Neural progenitor cell (in vitro differentiated cells): ENCODE measurements at regions not wholly inside any gene's neighbourhood (a gene's known extent, or its start where the extent isn't known, plus 50 kb on each side); places are given as distances from the start of the nearest gene placed in this dataset.

Source experiments
- DNase-seq: peaks from one replicate; pipeline ENCODE4 v3.0.0-alpha.2; 2016; ENCODE audit warnings: low spot score
- H2AFZ ChIP-seq: fragments of 200-600 bp; sonication (generic); replicated peaks from 2 replicates; pipeline ENCODE4 v1.6.1; 2016; ENCODE audit warnings: antibody characterized with exemption
- H3F3A ChIP-seq: fragments of 200-600 bp; sonication (generic); 2 replicates; pipeline ENCODE4 v1.6.1; 2016; ENCODE audit warnings: antibody characterized with exemption, low read depth
- H3K27ac ChIP-seq: fragments of 200-600 bp; sonication (generic); 2 replicates; pipeline ENCODE4 v1.5.1; 2016; ENCODE audit warnings: mild to moderate bottlenecking
- H3K27me3 ChIP-seq: fragments of 200-600 bp; sonication (generic); 2 replicates; pipeline ENCODE4 v1.6.1; 2016; ENCODE audit warnings: mild to moderate bottlenecking, moderate library complexity
- H3K36me3 ChIP-seq: fragments of 200-600 bp; sonication (generic); 2 replicates; pipeline ENCODE4 v1.5.1; 2016
- H3K4me1 ChIP-seq: fragments of 200-600 bp; sonication (generic); 2 replicates; pipeline ENCODE4 v1.6.1; 2016; ENCODE audit warnings: mixed run types
- H3K4me2 ChIP-seq: fragments of 200-600 bp; sonication (generic); 2 replicates; pipeline ENCODE4 v1.6.1; 2016
- H3K4me3 ChIP-seq: fragments of 200-600 bp; sonication (generic); 2 replicates; pipeline ENCODE4 v1.5.1; 2016
- H3K79me2 ChIP-seq: fragments of 200-600 bp; sonication (generic); 2 replicates; pipeline ENCODE4 v1.6.1; 2016; ENCODE audit warnings: low read depth
- H3K9ac ChIP-seq: fragments of 200-600 bp; sonication (generic); 2 replicates; pipeline ENCODE4 v1.6.1; 2016
- H3K9me3 ChIP-seq: fragments of 200-600 bp; sonication (generic); 2 replicates; pipeline ENCODE4 v1.5.1; 2016; ENCODE audit warnings: low read depth
- H4K20me1 ChIP-seq: fragments of 200-600 bp; sonication (generic); 2 replicates; pipeline ENCODE4 v1.6.1; 2016; ENCODE audit warnings: low read depth
- H3K27ac Mint-ChIP-seq: 3 replicates; pipeline ENCODE4 v1.8.0; 2021; ENCODE audit warnings: mixed read lengths
- H3K27me3 Mint-ChIP-seq: 2 replicates; pipeline ENCODE4 v1.8.0; 2022; ENCODE audit warnings: low read depth, mild to moderate bottlenecking, inconsistent platforms, moderate library complexity, mixed read lengths; ENCODE audit not compliant: insufficient read depth
- H3K36me3 Mint-ChIP-seq: 3 replicates; pipeline ENCODE4 v1.8.0; 2021; ENCODE audit warnings: mixed read lengths
- H3K4me1 Mint-ChIP-seq: 3 replicates; pipeline ENCODE4 v1.8.0; 2021; ENCODE audit warnings: mixed read lengths
- H3K4me3 Mint-ChIP-seq: 3 replicates; pipeline ENCODE4 v1.8.0; 2021; ENCODE audit warnings: mild to moderate bottlenecking, moderate library complexity, mixed read lengths
- H3K9me3 Mint-ChIP-seq: 3 replicates; pipeline ENCODE4 v1.8.0; 2020; ENCODE audit warnings: mixed read lengths
- CTCF ChIP-seq: fragments of 200-600 bp; sonication (generic); IDR thresholded peaks from 2 replicates; pipeline ENCODE4 v1.5.1; 2017; ENCODE audit warnings: antibody characterized with exemption, mild to moderate bottlenecking
- EZH2 ChIP-seq: fragments of 200-600 bp; sonication (generic); IDR thresholded peaks from 2 replicates; pipeline ENCODE4 v1.6.1; 2017; ENCODE audit warnings: antibody characterized with exemption, mild to moderate bottlenecking, moderate library complexity
- EZH2phosphoT487 ChIP-seq: fragments of 200-600 bp; sonication (generic); IDR thresholded peaks from 2 replicates; pipeline ENCODE4 v1.6.1; 2017; ENCODE audit warnings: antibody characterized with exemption

- no peaks in the 10 kb centered on the region for H4K20me1 ChIP-seq
- no peak overlapping the region for H3K9ac ChIP-seq
- Mint-ChIP-seq H3K4me3 (no peak overlapping the region), H3K9me3 (peaks cover 9% of the 10 kb centered on the region), H3K27me3 (no peaks in the 10 kb centered on the region), H3K27ac (no peak overlapping the region), H3K36me3 (no peaks in the 10 kb centered on the region), H3K4me1 (no peaks in the 10 kb centered on the region)
- no peaks in the 10 kb centered on the region for H3K4me1 ChIP-seq
- H3K27me3 ChIP-seq = peaks cover 3% of the 10 kb centered on the region
- no peaks in the 10 kb centered on the region for H3K36me3 ChIP-seq
- no peaks in the 10 kb centered on the region for H3K9me3 ChIP-seq
- no peaks in the 10 kb centered on the region for H3K79me2 ChIP-seq
- H2AFZ ChIP-seq = no peak overlapping the region
- TF ChIP-seq EZH2phosphoT487 (no peak), CTCF (no peak), EZH2 (no peak)
- H3K4me2 ChIP-seq = no peak overlapping the region
- DNase-seq = no peak
- no peaks in the 10 kb centered on the region for H3F3A ChIP-seq
- no peak overlapping the region for H3K27ac ChIP-seq
- no peak overlapping the region for H3K4me3 ChIP-seq
These were observed 58.8 kb downstream of the UQCRFS1 start for GRCh38 chr19:29154163-29154562.

DNA sequence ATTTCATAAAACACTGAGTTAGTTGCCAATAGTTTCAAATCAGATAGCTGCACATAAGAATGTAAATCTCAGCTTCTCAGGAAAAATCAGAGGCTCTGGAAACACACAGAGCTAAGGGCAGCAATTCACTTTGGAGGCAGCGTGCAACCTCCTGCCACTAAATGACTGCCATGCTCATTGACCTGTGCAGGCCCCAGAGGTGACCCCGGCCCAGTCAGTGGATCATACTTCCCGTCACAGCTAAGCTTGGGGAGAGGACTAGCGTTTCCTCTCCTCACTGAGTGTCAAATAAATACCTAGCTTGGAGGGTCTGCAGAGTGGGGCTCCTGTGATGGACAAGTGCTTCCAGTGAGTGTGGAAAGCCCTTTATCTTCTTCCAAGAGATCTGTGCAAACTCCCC, 67.2 kb downstream of the UQCRFS1 start:
- no peaks in the 10 kb centered on the region for H4K20me1 ChIP-seq
- no peak overlapping the region for H2AFZ ChIP-seq
- TF ChIP-seq EZH2phosphoT487 = no peak
- TF ChIP-seq CTCF = no peak
- TF ChIP-seq EZH2 = no peak
- H3K27me3 ChIP-seq = no peaks in the 10 kb centered on the region
- H3K27ac ChIP-seq = no peak overlapping the region
- no peaks in the 10 kb centered on the region for H3K36me3 ChIP-seq
- no peaks in the 10 kb centered on the region for H3K79me2 ChIP-seq
- no peak overlapping the region for H3K9ac ChIP-seq
- H3K4me1 Mint-ChIP-seq = peaks cover 19% of the 10 kb centered on the region
- peaks cover 7% of the 10 kb centered on the region for H3K9me3 Mint-ChIP-seq
- no peak overlapping the region for H3K4me3 Mint-ChIP-seq
- no peak overlapping the region for H3K27ac Mint-ChIP-seq
- no peaks in the 10 kb centered on the region for H3F3A ChIP-seq
- peaks cover 9% of the 10 kb centered on the region for H3K27me3 Mint-ChIP-seq
- peaks cover 4% of the 10 kb centered on the region for H3K4me1 ChIP-seq
- no peaks in the 10 kb centered on the region for H3K9me3 ChIP-seq
- DNase-seq = peak; percentile 16
- H3K4me3 ChIP-seq = no peak overlapping the region
- no peak overlapping the region for H3K4me2 ChIP-seq
- no peaks in the 10 kb centered on the region for H3K36me3 Mint-ChIP-seq

- H3K27me3 Mint-ChIP-seq = peaks cover 9% of the 10 kb centered on the region
- Histone ChIP-seq H3F3A (no peaks in the 10 kb centered on the region), H3K4me3 (no peak overlapping the region), H3K4me1 (peaks cover 4% of the 10 kb centered on the region), H2AFZ (no peak overlapping the region), H3K9me3 (no peaks in the 10 kb centered on the region), H3K4me2 (no peak overlapping the region), H3K36me3 (no peaks in the 10 kb centered on the region), H3K79me2 (no peaks in the 10 kb centered on the region), H3K9ac (no peak overlapping the region), H4K20me1 (no peaks in the 10 kb centered on the region), H3K27me3 (no peaks in the 10 kb centered on the region), H3K27ac (no peak overlapping the region)
- DNase-seq = no peak
- no peak overlapping the region for H3K27ac Mint-ChIP-seq
- H3K36me3 Mint-ChIP-seq = no peaks in the 10 kb centered on the region
- H3K4me1 Mint-ChIP-seq = peaks cover 19% of the 10 kb centered on the region
- no peak for TF ChIP-seq EZH2
- TF ChIP-seq EZH2phosphoT487 = no peak
- TF ChIP-seq CTCF = no peak
- H3K4me3 Mint-ChIP-seq = no peak overlapping the region
- peaks cover 30% of the 10 kb centered on the region for H3K9me3 Mint-ChIP-seq
These were observed 69.8 kb downstream of the UQCRFS1 start for GRCh38 chr19:29143183-29143582.
